Stomach (tissue), 4 donors: ENCODE measurements at regions not wholly inside any gene's neighbourhood (a gene's known extent, or its start where the extent isn't known, plus 50 kb on each side); places are given as distances from the start of the nearest gene placed in this dataset.

ENCODE experiments used
- POLR2A ChIP-seq, 4 donors: fragments of 450-650 bp; IDR thresholded peaks; one replicate each; pipeline ENCODE4 v1.6.1; 2016; ENCODE audit warnings: antibody characterized with exemption in 4 of 4, control low read depth in 2 of 4, mild to moderate bottlenecking in 1 of 4, moderate library complexity in 1 of 4
- TF ChIP-seq, protein P1 (sequence below), 7 experiments: fragments of 450-650 bp in 4 of 7; fragments of 200-600 bp in 3 of 7; sonication (generic) in 3 of 7; IDR thresholded peaks; one replicate each; pipeline ENCODE4 v1.5.1; 2016 to 2019; ENCODE audit warnings: antibody characterized with exemption in 7 of 7, control low read depth in 2 of 7, mild to moderate bottlenecking in 1 of 7

- TF ChIP-seq, protein P1, sequence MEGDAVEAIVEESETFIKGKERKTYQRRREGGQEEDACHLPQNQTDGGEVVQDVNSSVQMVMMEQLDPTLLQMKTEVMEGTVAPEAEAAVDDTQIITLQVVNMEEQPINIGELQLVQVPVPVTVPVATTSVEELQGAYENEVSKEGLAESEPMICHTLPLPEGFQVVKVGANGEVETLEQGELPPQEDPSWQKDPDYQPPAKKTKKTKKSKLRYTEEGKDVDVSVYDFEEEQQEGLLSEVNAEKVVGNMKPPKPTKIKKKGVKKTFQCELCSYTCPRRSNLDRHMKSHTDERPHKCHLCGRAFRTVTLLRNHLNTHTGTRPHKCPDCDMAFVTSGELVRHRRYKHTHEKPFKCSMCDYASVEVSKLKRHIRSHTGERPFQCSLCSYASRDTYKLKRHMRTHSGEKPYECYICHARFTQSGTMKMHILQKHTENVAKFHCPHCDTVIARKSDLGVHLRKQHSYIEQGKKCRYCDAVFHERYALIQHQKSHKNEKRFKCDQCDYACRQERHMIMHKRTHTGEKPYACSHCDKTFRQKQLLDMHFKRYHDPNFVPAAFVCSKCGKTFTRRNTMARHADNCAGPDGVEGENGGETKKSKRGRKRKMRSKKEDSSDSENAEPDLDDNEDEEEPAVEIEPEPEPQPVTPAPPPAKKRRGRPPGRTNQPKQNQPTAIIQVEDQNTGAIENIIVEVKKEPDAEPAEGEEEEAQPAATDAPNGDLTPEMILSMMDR (IDR thresholded peaks at IDR 0.05), result no peak
- TF ChIP-seq POLR2A (IDR thresholded peaks at IDR 0.05), result no peak
Observed at GRCh38 chrX:127574829-127575228, 477.4 kb downstream of the ACTRT1 start.
